ENCODE measurements at regions not wholly inside any gene's neighbourhood (a gene's known extent, or its start where the extent isn't known, plus 50 kb on each side); places are given as distances from the start of the nearest gene placed in this dataset.

GRCh38 chr6:6058054-6058444 lies 51.3 kb upstream of the NRN1 start:
- no peak for TF ChIP-seq EZH2 (IDR thresholded peaks at IDR 0.05; ENCODE audit: borderline replicate concordance, insufficient read depth, low read depth, low read length, poor library complexity, severe bottlenecking)
- no peak for TF ChIP-seq CTCF (IDR thresholded peaks at IDR 0.05)
- CTCF ChIA-PET, result interaction anchor here (1.0 to 5.2 kb wide), 16 partner anchors 10 to 587 kb away, joined by 3 to 153 read pairs (median 6); no protein-coding TSS in a partner anchor
- peaks cover 5% of the 10 kb centered on the region for H3K9me3 Mint-ChIP-seq (ENCODE audit: insufficient read depth)
- POLR2A ChIA-PET, result interaction anchor here (1.1 kb wide), 1 partner anchor 489 kb away, joined by 6 read pairs; no protein-coding TSS in a partner anchor
- no peak overlapping the region for H3K9ac ChIP-seq (ENCODE audit: low read length)
- H3K27me3 ChIP-seq (replicated peaks in 1 of 4; ENCODE audit: control extremely low read depth in 1 of 4, control insufficient read depth in 3 of 4, insufficient read depth in 4 of 4, low read length in 3 of 4), result peaks cover 0 to 20% (median 12%) of the 10 kb centered on the region in 4 experiments
- DNase-seq (no peak), ATAC-seq (ENCODE audit: low read depth) (no peak)
- WGBS (ENCODE audit: insufficient coverage), result 78% methylated on average over 20 of the region's 25 CpGs
- H3K27ac Mint-ChIP-seq, result no peak overlapping the region
- H3K9me3 ChIP-seq (ENCODE audit: control extremely low read depth in 1 of 3, control insufficient read depth in 2 of 3, insufficient read depth in 1 of 3, low read length in 2 of 3), result peaks cover 0 to 2% (median 1%) of the 10 kb centered on the region in 3 donors
- H3K36me3 ChIP-seq (replicated peaks in 1 of 2; ENCODE audit: control extremely low read depth in 1 of 2, control insufficient read depth in 1 of 2, extremely low read depth in 1 of 2, insufficient read depth in 2 of 2, low read length in 1 of 2), result no peaks in the 10 kb centered on the region
- no peaks in the 10 kb centered on the region for H4K20me1 ChIP-seq (ENCODE audit: control insufficient read depth, insufficient read depth, low read length, poor library complexity, severe bottlenecking)
- no peak overlapping the region for H3K4me3 Mint-ChIP-seq
- no peak overlapping the region for H2AFZ ChIP-seq (ENCODE audit: insufficient read depth, low read depth, low read length, poor library complexity, severe bottlenecking)
- H3K4me2 ChIP-seq (replicated peaks; ENCODE audit: low read depth, low read length, poor library complexity, severe bottlenecking), result no peak overlapping the region
- H3K27me3 Mint-ChIP-seq, result peaks cover 64% of the 10 kb centered on the region
- no peaks in the 10 kb centered on the region for H3K4me1 ChIP-seq (ENCODE audit: control insufficient read depth in 2 of 2, insufficient read depth in 2 of 2, low read length in 2 of 2)
- intact Hi-C loops (cut with micrococcal nuclease), result no loop called here
- H3K4me3 ChIP-seq (ENCODE audit: control extremely low read depth in 1 of 5, extremely low read depth in 1 of 5, insufficient read depth in 1 of 5, low read depth in 2 of 5, low read length in 4 of 5), result no peak overlapping the region
- no peak overlapping the region for H3K27ac ChIP-seq (ENCODE audit: low read length in 2 of 2)
- H3K4me1 Mint-ChIP-seq, result no peaks in the 10 kb centered on the region
- no peaks in the 10 kb centered on the region for H3K79me2 ChIP-seq (ENCODE audit: control insufficient read depth, insufficient read depth, low read length)

- H3K9me3 Mint-ChIP-seq (ENCODE audit: insufficient read depth), result peaks cover 5% of the 10 kb centered on the region
- peaks cover 0 to 2% (median 1%) of the 10 kb centered on the region in 3 donors for H3K9me3 ChIP-seq (ENCODE audit: control extremely low read depth in 1 of 3, control insufficient read depth in 2 of 3, insufficient read depth in 1 of 3, low read length in 2 of 3)
- H3K79me2 ChIP-seq (ENCODE audit: control insufficient read depth, insufficient read depth, low read length), result no peaks in the 10 kb centered on the region
- H3K27ac Mint-ChIP-seq, result no peak overlapping the region
- peaks cover 65% of the 10 kb centered on the region for H3K27me3 Mint-ChIP-seq
- H4K20me1 ChIP-seq (ENCODE audit: control insufficient read depth, insufficient read depth, low read length, poor library complexity, severe bottlenecking), result no peaks in the 10 kb centered on the region
- no peaks in the 10 kb centered on the region for H3K4me1 ChIP-seq (ENCODE audit: control insufficient read depth in 2 of 2, insufficient read depth in 2 of 2, low read length in 2 of 2)
- intact Hi-C loops (cut with micrococcal nuclease), result loop anchor here (1.0 kb wide), 2 partner anchors 437 to 490 kb away; no protein-coding TSS in a partner anchor
- ATAC-seq (ENCODE audit: low read depth) (peak; percentile 67), DNase-seq (peak; percentile 72)
- H2AFZ ChIP-seq (ENCODE audit: insufficient read depth, low read depth, low read length, poor library complexity, severe bottlenecking), result no peak overlapping the region
- WGBS (ENCODE audit: insufficient coverage), result 28% methylated on average over 2 of the region's 9 CpGs
- peaks cover 0 to 18% (median 13%) of the 10 kb centered on the region in 4 experiments for H3K27me3 ChIP-seq (replicated peaks in 1 of 4; ENCODE audit: control extremely low read depth in 1 of 4, control insufficient read depth in 3 of 4, insufficient read depth in 4 of 4, low read length in 3 of 4)
- H3K4me3 ChIP-seq (ENCODE audit: control extremely low read depth in 1 of 5, extremely low read depth in 1 of 5, insufficient read depth in 1 of 5, low read depth in 2 of 5, low read length in 4 of 5), result no peak overlapping the region
- CTCF ChIA-PET, result interaction anchor here (0.6 to 5.2 kb wide), 27 partner anchors 8 to 590 kb away, joined by 3 to 153 read pairs (median 4); partner anchors contain the start of gene F13A1
- H3K9ac ChIP-seq (ENCODE audit: low read length), result no peak overlapping the region
- no peak overlapping the region for H3K4me2 ChIP-seq (replicated peaks; ENCODE audit: low read depth, low read length, poor library complexity, severe bottlenecking)
- TF ChIP-seq EZH2 (IDR thresholded peaks at IDR 0.05; ENCODE audit: borderline replicate concordance, insufficient read depth, low read depth, low read length, poor library complexity, severe bottlenecking) (no peak), CTCF (IDR thresholded peaks at IDR 0.05) (peak; percentile 77)
- no peak overlapping the region for H3K27ac ChIP-seq (ENCODE audit: low read length in 2 of 2)
- H3K36me3 ChIP-seq (replicated peaks in 1 of 2; ENCODE audit: control extremely low read depth in 1 of 2, control insufficient read depth in 1 of 2, extremely low read depth in 1 of 2, insufficient read depth in 2 of 2, low read length in 1 of 2), result no peaks in the 10 kb centered on the region
- no peaks in the 10 kb centered on the region for H3K4me1 Mint-ChIP-seq
- no peak overlapping the region for H3K4me3 Mint-ChIP-seq
- POLR2A ChIA-PET, result interaction anchor here (1.1 kb wide), 1 partner anchor 490 kb away, joined by 6 read pairs; no protein-coding TSS in a partner anchor
These were observed 50.8 kb upstream of the NRN1 start for GRCh38 chr6:6057442-6058053.
